ENCODE measurements at regions not wholly inside any gene's neighbourhood (a gene's known extent, or its start where the extent isn't known, plus 50 kb on each side); places are given as distances from the start of the nearest gene placed in this dataset.

GRCh38 chr5:165996201-165996875 is 2295.1 kb upstream of the WWC1 start:
- H3K4me2 ChIP-seq (replicated peaks; ENCODE audit: low read depth, low read length, poor library complexity, severe bottlenecking), result no peak overlapping the region
- Mint-ChIP-seq H3K9me3 (ENCODE audit: insufficient read depth) (peaks cover 5% of the 10 kb centered on the region), H3K27ac (no peak overlapping the region), H3K4me1 (no peaks in the 10 kb centered on the region), H3K27me3 (no peaks in the 10 kb centered on the region), H3K4me3 (no peak overlapping the region)
- ChIA-PET CTCF (no interaction called here), POLR2A (no interaction called here)
- no peak for DNase-seq
- no peak for ATAC-seq (ENCODE audit: low read depth)
- H3K9me3 ChIP-seq (ENCODE audit: control extremely low read depth in 1 of 3, control insufficient read depth in 2 of 3, insufficient read depth in 1 of 3, low read length in 2 of 3), result no peaks in the 10 kb centered on the region
- no peaks in the 10 kb centered on the region for H4K20me1 ChIP-seq (ENCODE audit: control insufficient read depth, insufficient read depth, low read length, poor library complexity, severe bottlenecking)
- H2AFZ ChIP-seq (ENCODE audit: insufficient read depth, low read depth, low read length, poor library complexity, severe bottlenecking), result no peak overlapping the region
- WGBS (ENCODE audit: insufficient coverage), result 87% methylated on average over 5 of the region's 13 CpGs
- H3K36me3 ChIP-seq (replicated peaks in 1 of 2; ENCODE audit: control extremely low read depth in 1 of 2, control insufficient read depth in 1 of 2, extremely low read depth in 1 of 2, insufficient read depth in 2 of 2, low read length in 1 of 2), result no peaks in the 10 kb centered on the region
- H3K79me2 ChIP-seq (ENCODE audit: control insufficient read depth, insufficient read depth, low read length), result no peaks in the 10 kb centered on the region
- H3K4me1 ChIP-seq (ENCODE audit: control insufficient read depth in 2 of 2, insufficient read depth in 2 of 2, low read length in 2 of 2), result no peaks in the 10 kb centered on the region
- no peak for TF ChIP-seq CTCF (IDR thresholded peaks at IDR 0.05)
- TF ChIP-seq EZH2 (IDR thresholded peaks at IDR 0.05; ENCODE audit: borderline replicate concordance, insufficient read depth, low read depth, low read length, poor library complexity, severe bottlenecking), result no peak
- no peak overlapping the region for H3K9ac ChIP-seq (ENCODE audit: low read length)
- no peak overlapping the region for H3K4me3 ChIP-seq (ENCODE audit: control extremely low read depth in 1 of 5, extremely low read depth in 1 of 5, insufficient read depth in 1 of 5, low read depth in 2 of 5, low read length in 4 of 5)
- no peak overlapping the region for H3K27ac ChIP-seq (ENCODE audit: low read length in 2 of 2)
- intact Hi-C loops (cut with micrococcal nuclease), result no loop called here
- H3K27me3 ChIP-seq (replicated peaks in 1 of 4; ENCODE audit: control extremely low read depth in 1 of 4, control insufficient read depth in 3 of 4, insufficient read depth in 4 of 4, low read length in 3 of 4), result no peaks in the 10 kb centered on the region

- Histone ChIP-seq H3K9me3 (ENCODE audit: control extremely low read depth in 1 of 3, control insufficient read depth in 2 of 3, insufficient read depth in 1 of 3, low read length in 2 of 3) (peaks cover 0 to 3% (median 0%) of the 10 kb centered on the region in 3 donors), H3K4me1 (ENCODE audit: control insufficient read depth in 2 of 2, insufficient read depth in 2 of 2, low read length in 2 of 2) (no peaks in the 10 kb centered on the region), H3K27me3 (replicated peaks in 1 of 4; ENCODE audit: control extremely low read depth in 1 of 4, control insufficient read depth in 3 of 4, insufficient read depth in 4 of 4, low read length in 3 of 4) (no peaks in the 10 kb centered on the region), H3K79me2 (ENCODE audit: control insufficient read depth, insufficient read depth, low read length) (no peaks in the 10 kb centered on the region), H2AFZ (ENCODE audit: insufficient read depth, low read depth, low read length, poor library complexity, severe bottlenecking) (no peak overlapping the region), H3K27ac (ENCODE audit: low read length in 2 of 2) (no peak overlapping the region), H3K9ac (ENCODE audit: low read length) (no peak overlapping the region), H3K4me2 (replicated peaks; ENCODE audit: low read depth, low read length, poor library complexity, severe bottlenecking) (no peak overlapping the region), H4K20me1 (ENCODE audit: control insufficient read depth, insufficient read depth, low read length, poor library complexity, severe bottlenecking) (no peaks in the 10 kb centered on the region), H3K4me3 (ENCODE audit: control extremely low read depth in 1 of 5, extremely low read depth in 1 of 5, insufficient read depth in 1 of 5, low read depth in 2 of 5, low read length in 4 of 5) (no peak overlapping the region), H3K36me3 (replicated peaks in 1 of 2; ENCODE audit: control extremely low read depth in 1 of 2, control insufficient read depth in 1 of 2, extremely low read depth in 1 of 2, insufficient read depth in 2 of 2, low read length in 1 of 2) (no peaks in the 10 kb centered on the region)
- intact Hi-C loops (cut with micrococcal nuclease), result no loop called here
- WGBS (ENCODE audit: insufficient coverage), result 90% methylated on average over 2 of the region's 5 CpGs
- ATAC-seq (ENCODE audit: low read depth) (no peak), DNase-seq (no peak)
- Mint-ChIP-seq H3K27ac (no peak overlapping the region), H3K4me3 (no peak overlapping the region), H3K4me1 (no peaks in the 10 kb centered on the region), H3K9me3 (ENCODE audit: insufficient read depth) (peaks cover 3% of the 10 kb centered on the region), H3K27me3 (no peaks in the 10 kb centered on the region)
- ChIA-PET CTCF (no interaction called here), POLR2A (no interaction called here)
- TF ChIP-seq EZH2 (IDR thresholded peaks at IDR 0.05; ENCODE audit: borderline replicate concordance, insufficient read depth, low read depth, low read length, poor library complexity, severe bottlenecking) (no peak), CTCF (IDR thresholded peaks at IDR 0.05) (no peak)
Measured at GRCh38 chr5:165999693-166000320, 2291.6 kb upstream of the WWC1 start.
